Hepatocyte (in vitro differentiated cells): ENCODE measurements at regions not wholly inside any gene's neighbourhood (a gene's known extent, or its start where the extent isn't known, plus 50 kb on each side); places are given as distances from the start of the nearest gene placed in this dataset.

Experiments
- DNase-seq: peaks from one replicate; pipeline ENCODE4 v3.0.0-alpha.2; 2016; ENCODE audit warnings: low spot score
- H2AFZ ChIP-seq: fragments of 200-600 bp; sonication (generic); 2 replicates; pipeline ENCODE4 v1.6.0; 2016; ENCODE audit warnings: antibody characterized with exemption, mild to moderate bottlenecking
- H3K27ac ChIP-seq: fragments of 200-600 bp; sonication (generic); 2 replicates; pipeline ENCODE4 v1.5.1; 2016; ENCODE audit warnings: mild to moderate bottlenecking
- H3K27me3 ChIP-seq: fragments of 200-600 bp; sonication (generic); 2 replicates; pipeline ENCODE4 v1.6.1; 2016
- H3K36me3 ChIP-seq: fragments of 200-600 bp; sonication (generic); replicated peaks from 2 replicates; pipeline ENCODE4 v1.5.1; 2016; ENCODE audit warnings: low read depth; ENCODE audit not compliant: insufficient read depth
- H3K4me1 ChIP-seq: fragments of 200-600 bp; sonication (generic); 2 replicates; pipeline ENCODE4 v1.5.1; 2016; ENCODE audit warnings: mild to moderate bottlenecking, moderate library complexity; ENCODE audit not compliant: insufficient read depth
- H3K4me2 ChIP-seq: fragments of 200-600 bp; sonication (generic); 2 replicates; pipeline ENCODE4 v1.6.0; 2016
- H3K4me3 ChIP-seq: fragments of 200-600 bp; sonication (generic); 2 replicates; pipeline ENCODE4 v1.5.1; 2016; ENCODE audit warnings: mild to moderate bottlenecking
- H3K79me2 ChIP-seq: fragments of 200-600 bp; sonication (generic); 2 replicates; pipeline ENCODE4 v1.6.0; 2017; ENCODE audit warnings: mild to moderate bottlenecking
- H3K9me2 ChIP-seq: fragments of 200-600 bp; sonication (generic); replicated peaks from 2 replicates; pipeline ENCODE4 v1.6.0; 2017; ENCODE audit warnings: mild to moderate bottlenecking; ENCODE audit not compliant: insufficient read depth
- H3K9me3 ChIP-seq: fragments of 200-600 bp; sonication (generic); 2 replicates; pipeline ENCODE4 v1.5.1; 2016; ENCODE audit warnings: low read depth, mild to moderate bottlenecking
- H4K20me1 ChIP-seq: fragments of 200-600 bp; sonication (generic); 2 replicates; pipeline ENCODE4 v1.6.0; 2016; ENCODE audit warnings: mild to moderate bottlenecking; ENCODE audit not compliant: insufficient read depth, poor library complexity, severe bottlenecking
- EZH2 ChIP-seq: fragments of 200-600 bp; sonication (generic); IDR thresholded peaks from 2 replicates; pipeline ENCODE4 v1.6.1; 2016; ENCODE audit warnings: antibody characterized with exemption, mild to moderate bottlenecking, borderline replicate concordance
- EZH2phosphoT487 ChIP-seq: fragments of 200-600 bp; sonication (generic); IDR thresholded peaks from one replicate; pipeline ENCODE4 v1.6.1; 2018; ENCODE audit warnings: antibody characterized with exemption, mild to moderate bottlenecking, low read depth, moderate library complexity; ENCODE audit not compliant: unreplicated experiment, severe bottlenecking
- WGBS: methylation state at CpG from one replicate; pipeline ENCODE4 v1.1.6; 2016; ENCODE audit warnings: low lambda C conversion rate; ENCODE audit errors: missing lambda C conversion rate; 5-methylcytosine and 5-hydroxymethylcytosine counted together
- TF ChIP-seq, protein P1 (sequence below): fragments of 200-600 bp; sonication (generic); IDR thresholded peaks from 2 replicates; pipeline ENCODE4 v1.5.1; 2016; ENCODE audit warnings: antibody characterized with exemption, mild to moderate bottlenecking; ENCODE audit not compliant: poor library complexity

DNA sequence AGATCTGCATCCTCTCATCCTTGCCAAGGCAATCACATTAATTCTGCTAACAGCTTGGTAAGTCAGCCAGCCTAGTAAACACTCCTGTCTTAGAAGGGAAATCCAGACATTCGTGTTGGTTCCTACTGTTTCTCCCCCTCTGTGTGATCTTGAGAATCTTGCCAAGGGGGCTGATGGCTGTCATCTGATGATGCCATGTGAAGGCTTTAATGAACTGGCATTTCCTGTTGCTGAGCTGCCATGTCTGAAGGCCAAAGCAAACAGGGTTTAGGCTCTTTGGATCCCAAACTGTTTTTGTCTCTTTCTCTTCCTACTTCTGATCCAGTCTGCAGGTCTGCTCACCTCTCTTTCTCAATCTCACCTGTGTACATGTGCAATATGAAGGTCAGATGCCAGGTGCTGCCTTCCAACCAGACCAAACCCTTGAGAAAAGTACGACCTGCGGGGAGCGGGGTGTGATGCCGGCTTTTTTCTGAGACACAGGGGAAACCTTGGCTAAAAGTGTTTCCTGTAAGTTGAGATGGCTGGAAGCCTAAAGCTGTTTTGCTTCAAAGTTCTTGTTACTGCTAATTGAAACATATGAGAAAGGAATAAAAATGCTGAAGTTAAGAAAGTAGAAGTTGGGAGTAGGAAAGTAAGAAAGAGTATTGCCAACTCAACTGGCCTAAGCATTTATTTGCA is 532.9 kb downstream of the ANKRD50 start:
- Histone ChIP-seq H3K9me2 (no peaks in the 10 kb centered on the region), H3K4me3 (no peak overlapping the region), H3K36me3 (no peaks in the 10 kb centered on the region), H3K27me3 (no peaks in the 10 kb centered on the region), H3K4me1 (no peaks in the 10 kb centered on the region), H2AFZ (no peak overlapping the region), H3K79me2 (no peaks in the 10 kb centered on the region), H3K4me2 (no peak overlapping the region), H4K20me1 (no peaks in the 10 kb centered on the region), H3K27ac (no peak overlapping the region), H3K9me3 (no peaks in the 10 kb centered on the region)
- WGBS, result 58% methylated on average over 5 of the region's 5 CpGs
- TF ChIP-seq EZH2 (no peak), EZH2phosphoT487 (no peak)
- TF ChIP-seq, protein P1, sequence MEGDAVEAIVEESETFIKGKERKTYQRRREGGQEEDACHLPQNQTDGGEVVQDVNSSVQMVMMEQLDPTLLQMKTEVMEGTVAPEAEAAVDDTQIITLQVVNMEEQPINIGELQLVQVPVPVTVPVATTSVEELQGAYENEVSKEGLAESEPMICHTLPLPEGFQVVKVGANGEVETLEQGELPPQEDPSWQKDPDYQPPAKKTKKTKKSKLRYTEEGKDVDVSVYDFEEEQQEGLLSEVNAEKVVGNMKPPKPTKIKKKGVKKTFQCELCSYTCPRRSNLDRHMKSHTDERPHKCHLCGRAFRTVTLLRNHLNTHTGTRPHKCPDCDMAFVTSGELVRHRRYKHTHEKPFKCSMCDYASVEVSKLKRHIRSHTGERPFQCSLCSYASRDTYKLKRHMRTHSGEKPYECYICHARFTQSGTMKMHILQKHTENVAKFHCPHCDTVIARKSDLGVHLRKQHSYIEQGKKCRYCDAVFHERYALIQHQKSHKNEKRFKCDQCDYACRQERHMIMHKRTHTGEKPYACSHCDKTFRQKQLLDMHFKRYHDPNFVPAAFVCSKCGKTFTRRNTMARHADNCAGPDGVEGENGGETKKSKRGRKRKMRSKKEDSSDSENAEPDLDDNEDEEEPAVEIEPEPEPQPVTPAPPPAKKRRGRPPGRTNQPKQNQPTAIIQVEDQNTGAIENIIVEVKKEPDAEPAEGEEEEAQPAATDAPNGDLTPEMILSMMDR, result no peak
- DNase-seq, result no peak

DNA sequence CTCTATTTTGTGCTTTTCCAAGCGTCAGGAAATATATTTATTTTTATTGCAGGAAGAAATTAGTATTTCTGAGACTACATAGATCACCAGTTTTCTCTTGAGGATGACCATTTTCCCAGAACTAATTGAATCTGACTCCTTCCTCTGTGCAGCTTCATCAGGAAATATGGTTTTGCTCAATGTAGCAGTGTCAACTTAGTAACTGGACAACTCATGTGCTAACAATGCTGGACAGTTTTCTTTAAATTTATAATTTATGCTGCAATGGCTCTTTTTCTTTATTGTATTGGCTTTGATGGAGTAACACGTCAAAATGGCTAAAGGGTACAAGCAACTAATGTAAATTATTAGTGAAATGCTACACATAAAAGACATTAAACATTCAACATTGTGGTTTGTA is 531.5 kb downstream of the ANKRD50 start:
- TF ChIP-seq, protein P1, result no peak
- TF ChIP-seq EZH2 (no peak), EZH2phosphoT487 (no peak)

DNA sequence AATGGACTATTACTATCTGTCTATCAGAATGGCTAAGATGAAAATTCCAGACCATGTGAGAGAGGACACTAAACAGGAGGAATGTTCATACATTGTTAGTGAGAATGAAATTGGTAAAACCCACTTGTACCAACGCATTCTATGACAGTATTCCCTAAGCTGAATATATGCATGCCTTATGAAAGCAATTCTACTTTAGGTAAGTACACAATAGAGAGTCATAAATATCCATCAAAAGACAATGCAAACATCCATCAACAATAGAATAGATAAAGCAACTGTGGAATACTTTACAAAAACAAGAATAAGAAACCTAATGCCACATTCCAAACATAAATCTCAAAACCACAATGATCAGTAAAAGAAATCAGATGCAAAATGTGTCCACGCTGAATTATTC is 529.3 kb downstream of the ANKRD50 start:
- 83% methylated on average over 2 of the region's 2 CpGs for WGBS
- Histone ChIP-seq H2AFZ (no peak overlapping the region), H3K27me3 (no peaks in the 10 kb centered on the region), H3K4me1 (no peaks in the 10 kb centered on the region), H3K9me2 (no peaks in the 10 kb centered on the region), H3K36me3 (no peaks in the 10 kb centered on the region), H4K20me1 (no peaks in the 10 kb centered on the region), H3K9me3 (no peaks in the 10 kb centered on the region), H3K4me3 (no peak overlapping the region), H3K4me2 (no peak overlapping the region), H3K79me2 (no peaks in the 10 kb centered on the region), H3K27ac (no peak overlapping the region)
- TF ChIP-seq EZH2phosphoT487 (no peak), EZH2 (no peak)
- no peak for DNase-seq

More for the DNA sequence above, 531.5 kb downstream of the ANKRD50 start:
- DNase-seq, result no peak
- Histone ChIP-seq H3K79me2 (no peaks in the 10 kb centered on the region), H2AFZ (no peak overlapping the region), H3K4me3 (no peak overlapping the region), H4K20me1 (no peaks in the 10 kb centered on the region), H3K27ac (no peak overlapping the region), H3K36me3 (no peaks in the 10 kb centered on the region), H3K9me3 (no peaks in the 10 kb centered on the region), H3K4me2 (no peak overlapping the region), H3K4me1 (no peaks in the 10 kb centered on the region), H3K27me3 (no peaks in the 10 kb centered on the region), H3K9me2 (no peaks in the 10 kb centered on the region)
- 74% methylated on average over 2 of the region's 2 CpGs for WGBS

DNA sequence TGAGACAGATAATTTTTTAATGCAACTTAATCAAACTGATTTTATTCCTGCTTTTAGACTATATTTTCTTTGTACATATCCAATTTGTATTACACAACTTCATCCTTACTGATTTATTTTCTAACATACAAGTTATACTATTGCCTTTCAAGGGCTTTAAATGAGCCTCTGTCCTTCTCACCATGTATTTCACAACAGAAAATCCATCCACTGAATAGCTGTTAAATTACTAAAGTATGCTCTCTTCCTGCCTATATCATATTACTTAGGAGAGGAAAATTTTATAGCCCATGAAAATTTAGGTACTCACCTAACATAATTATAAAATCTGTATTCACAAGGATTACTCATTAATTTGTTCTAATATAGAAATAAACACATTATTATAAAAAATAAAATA is 528.6 kb downstream of the ANKRD50 start:
- no peaks in the 10 kb centered on the region for H3K27me3 ChIP-seq
- H3K9me3 ChIP-seq, result no peaks in the 10 kb centered on the region
- no peaks in the 10 kb centered on the region for H4K20me1 ChIP-seq
- TF ChIP-seq EZH2phosphoT487, result no peak
- TF ChIP-seq, protein P1, result no peak
- no peak for TF ChIP-seq EZH2
- H3K4me2 ChIP-seq, result no peak overlapping the region
- no peak overlapping the region for H3K27ac ChIP-seq
- no peaks in the 10 kb centered on the region for H3K9me2 ChIP-seq
- H3K4me1 ChIP-seq, result no peaks in the 10 kb centered on the region
- no peaks in the 10 kb centered on the region for H3K79me2 ChIP-seq
- DNase-seq, result no peak
- no peaks in the 10 kb centered on the region for H3K36me3 ChIP-seq
- no peak overlapping the region for H3K4me3 ChIP-seq
- H2AFZ ChIP-seq, result no peak overlapping the region
